ENCODE measurements at regions not wholly inside any gene's neighbourhood (a gene's known extent, or its start where the extent isn't known, plus 50 kb on each side); places are given as distances from the start of the nearest gene placed in this dataset.

- no peak for DNase-seq (ENCODE audit: low spot score)
Measured at GRCh38 chr3:161444694-161445077, 51.9 kb upstream of the OTOL1 start.

- no peak for DNase-seq (ENCODE audit: low spot score)
Measured at GRCh38 chr3:161443921-161444693, 52.5 kb upstream of the OTOL1 start.

- DNase-seq (ENCODE audit: low spot score) = no peak
Measured at GRCh38 chr3:161430307-161430706, 59.0 kb upstream of the SPTSSB start.

- no peak for DNase-seq (ENCODE audit: low spot score)
Measured at GRCh38 chr3:161427347-161427746, 56.0 kb upstream of the SPTSSB start.

- DNase-seq (ENCODE audit: low spot score) = no peak
Measured at GRCh38 chr3:161426758-161427157, 55.4 kb upstream of the SPTSSB start.

- DNase-seq (ENCODE audit: low spot score) = peak; percentile 64
Measured at GRCh38 chr3:161423911-161424522, 52.7 kb upstream of the SPTSSB start.

GRCh38 chr3:161422171-161422700 is 50.9 kb upstream of the SPTSSB start:
- DNase-seq (ENCODE audit: low spot score) = peak; percentile 97
